OCI-LY1 (cell line): ENCODE measurements at regions not wholly inside any gene's neighbourhood (a gene's known extent, or its start where the extent isn't known, plus 50 kb on each side); places are given as distances from the start of the nearest gene placed in this dataset.

ENCODE experiments used
- EZH2 ChIP-seq: fragments of 200-600 bp; sonication (generic), shearing (Covaris generic); IDR thresholded peaks from 2 replicates; pipeline ENCODE4 v1.8.0; 2017; ENCODE audit warnings: borderline replicate concordance, mixed run types, mild to moderate bottlenecking, antibody characterized with exemption, low read length, moderate library complexity, mixed read lengths
- TF ChIP-seq, protein P1 (sequence below): fragments of 200-600 bp; sonication (generic), shearing (Covaris generic); IDR thresholded peaks from 2 replicates; pipeline ENCODE4 v1.5.1; 2017; ENCODE audit warnings: mild to moderate bottlenecking, antibody characterized with exemption, low read length, moderate library complexity, mixed read lengths

DNA sequence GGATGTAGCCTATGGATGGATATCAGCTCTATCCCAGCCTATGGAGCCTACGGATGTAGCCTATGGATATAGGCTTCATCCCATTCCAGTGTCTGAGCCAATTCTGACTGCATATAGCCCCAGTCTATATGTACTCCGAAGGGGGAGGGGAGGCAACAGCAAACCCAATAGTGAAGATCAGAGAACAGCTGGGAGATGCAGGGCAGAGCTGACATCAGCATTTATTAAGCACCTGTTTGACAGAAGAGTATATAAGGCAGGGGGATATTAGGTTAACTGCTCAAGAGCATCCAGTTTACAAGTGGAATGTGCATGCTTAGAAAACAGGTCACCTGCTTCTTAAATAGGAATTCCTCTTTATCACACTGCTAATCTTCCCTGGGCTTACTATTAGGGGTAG lies 85.2 kb downstream of the TNFAIP3 start:
- TF ChIP-seq EZH2 = no peak
- TF ChIP-seq, protein P1, sequence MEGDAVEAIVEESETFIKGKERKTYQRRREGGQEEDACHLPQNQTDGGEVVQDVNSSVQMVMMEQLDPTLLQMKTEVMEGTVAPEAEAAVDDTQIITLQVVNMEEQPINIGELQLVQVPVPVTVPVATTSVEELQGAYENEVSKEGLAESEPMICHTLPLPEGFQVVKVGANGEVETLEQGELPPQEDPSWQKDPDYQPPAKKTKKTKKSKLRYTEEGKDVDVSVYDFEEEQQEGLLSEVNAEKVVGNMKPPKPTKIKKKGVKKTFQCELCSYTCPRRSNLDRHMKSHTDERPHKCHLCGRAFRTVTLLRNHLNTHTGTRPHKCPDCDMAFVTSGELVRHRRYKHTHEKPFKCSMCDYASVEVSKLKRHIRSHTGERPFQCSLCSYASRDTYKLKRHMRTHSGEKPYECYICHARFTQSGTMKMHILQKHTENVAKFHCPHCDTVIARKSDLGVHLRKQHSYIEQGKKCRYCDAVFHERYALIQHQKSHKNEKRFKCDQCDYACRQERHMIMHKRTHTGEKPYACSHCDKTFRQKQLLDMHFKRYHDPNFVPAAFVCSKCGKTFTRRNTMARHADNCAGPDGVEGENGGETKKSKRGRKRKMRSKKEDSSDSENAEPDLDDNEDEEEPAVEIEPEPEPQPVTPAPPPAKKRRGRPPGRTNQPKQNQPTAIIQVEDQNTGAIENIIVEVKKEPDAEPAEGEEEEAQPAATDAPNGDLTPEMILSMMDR = no peak
